HEK293T (cell line): ENCODE measurements at regions not wholly inside any gene's neighbourhood (a gene's known extent, or its start where the extent isn't known, plus 50 kb on each side); places are given as distances from the start of the nearest gene placed in this dataset.

ENCODE experiments used
- ARNT ChIP-seq: fragments of 450-650 bp; IDR thresholded peaks from 2 replicates; pipeline ENCODE4 v1.6.1; 2017; ENCODE audit warnings: mild to moderate bottlenecking
- BHLHE40 ChIP-seq: fragments of 450-650 bp; IDR thresholded peaks from 2 replicates; pipeline ENCODE4 v1.6.1; 2016; ENCODE audit warnings: mild to moderate bottlenecking, moderate library complexity, borderline replicate concordance
- FOXA1 ChIP-seq: fragments of 450-650 bp; IDR thresholded peaks from 2 replicates; pipeline ENCODE4 v1.6.1; 2016; ENCODE audit warnings: mild to moderate bottlenecking
- FOXM1 ChIP-seq: fragments of 450-650 bp; IDR thresholded peaks from 2 replicates; pipeline ENCODE4 v1.6.1; 2017; ENCODE audit warnings: mild to moderate bottlenecking, borderline replicate concordance
- LEF1 ChIP-seq: fragments of 450-650 bp; IDR thresholded peaks from 2 replicates; pipeline ENCODE4 v1.6.1; 2017; ENCODE audit warnings: mild to moderate bottlenecking, borderline replicate concordance
- NFRKB ChIP-seq: fragments of 450-650 bp; IDR thresholded peaks from 2 replicates; pipeline ENCODE4 v1.6.1; 2016; ENCODE audit warnings: mild to moderate bottlenecking, moderate library complexity
- SP1 ChIP-seq: fragments of 450-650 bp; IDR thresholded peaks from 2 replicates; pipeline ENCODE4 v1.6.1; 2017
- SUZ12 ChIP-seq: fragments of 450-650 bp; IDR thresholded peaks from 2 replicates; pipeline ENCODE4 v1.6.1; 2016; ENCODE audit warnings: mild to moderate bottlenecking
- TARDBP ChIP-seq: fragments of 450-650 bp; IDR thresholded peaks from 2 replicates; pipeline ENCODE4 v1.6.1; 2016
- ZNF384 ChIP-seq: fragments of 450-650 bp; IDR thresholded peaks from 2 replicates; pipeline ENCODE4 v1.6.1; 2016
- TF ChIP-seq, protein P1 (sequence below): fragments of 450-650 bp; IDR thresholded peaks from 2 replicates; pipeline ENCODE4 v1.6.1; 2016

DNA sequence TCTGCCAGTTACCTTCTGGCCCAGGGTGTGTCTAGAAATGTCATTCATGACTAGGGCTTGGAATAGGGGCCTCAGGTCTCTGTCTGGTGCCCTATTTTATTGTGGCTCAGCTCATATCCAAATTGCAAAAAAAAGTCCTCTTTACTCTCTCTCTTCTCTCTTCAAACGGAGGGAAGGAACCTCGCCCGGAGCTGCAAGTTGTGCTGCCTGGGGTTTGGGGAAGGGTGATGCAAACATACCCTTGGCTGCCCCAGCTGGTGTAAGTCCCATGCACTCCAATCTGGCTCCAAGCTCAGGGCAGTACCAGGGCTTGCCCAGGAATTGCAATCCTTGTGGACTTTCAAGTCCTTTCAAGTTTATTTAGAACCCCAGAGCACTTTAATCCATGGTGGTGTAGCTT, 549.6 kb downstream of the PCDH17 start:
- TF ChIP-seq FOXM1 (no peak), TARDBP (no peak), FOXA1 (no peak), NFRKB (no peak), ZNF384 (no peak), BHLHE40 (no peak), ARNT (no peak), SUZ12 (no peak), SP1 (no peak), LEF1 (no peak)
- TF ChIP-seq, protein P1, sequence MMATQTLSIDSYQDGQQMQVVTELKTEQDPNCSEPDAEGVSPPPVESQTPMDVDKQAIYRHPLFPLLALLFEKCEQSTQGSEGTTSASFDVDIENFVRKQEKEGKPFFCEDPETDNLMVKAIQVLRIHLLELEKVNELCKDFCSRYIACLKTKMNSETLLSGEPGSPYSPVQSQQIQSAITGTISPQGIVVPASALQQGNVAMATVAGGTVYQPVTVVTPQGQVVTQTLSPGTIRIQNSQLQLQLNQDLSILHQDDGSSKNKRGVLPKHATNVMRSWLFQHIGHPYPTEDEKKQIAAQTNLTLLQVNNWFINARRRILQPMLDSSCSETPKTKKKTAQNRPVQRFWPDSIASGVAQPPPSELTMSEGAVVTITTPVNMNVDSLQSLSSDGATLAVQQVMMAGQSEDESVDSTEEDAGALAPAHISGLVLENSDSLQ: no peak
